GM12872 (cell line): ENCODE measurements at regions not wholly inside any gene's neighbourhood (a gene's known extent, or its start where the extent isn't known, plus 50 kb on each side); places are given as distances from the start of the nearest gene placed in this dataset.

Experiments
- CTCF ChIP-seq: IDR thresholded peaks from 3 replicates; pipeline ENCODE4 v1.5.1; 2011; ENCODE audit warnings: low read depth, mild to moderate bottlenecking, low read length, moderate library complexity; ENCODE audit not compliant: insufficient read depth

- TF ChIP-seq CTCF: no peak
Measured at GRCh38 chr5:35304291-35304690, 74.0 kb upstream of the PRLR start.

- TF ChIP-seq CTCF: no peak
Measured at GRCh38 chr5:35303152-35303551, 72.9 kb upstream of the PRLR start.

GRCh38 chr5:35302544-35302943 is 72.3 kb upstream of the PRLR start:
- no peak for TF ChIP-seq CTCF

- TF ChIP-seq CTCF: no peak
Measured at GRCh38 chr5:35297755-35298154, 67.5 kb upstream of the PRLR start.

- TF ChIP-seq CTCF: no peak
Measured at GRCh38 chr5:35294976-35295375, 64.7 kb upstream of the PRLR start.

- no peak for TF ChIP-seq CTCF
Measured at GRCh38 chr5:35294017-35294416, 63.7 kb upstream of the PRLR start.

- TF ChIP-seq CTCF: no peak
Measured at GRCh38 chr5:35285435-35285834, 55.1 kb upstream of the PRLR start.

GRCh38 chr5:35285011-35285410 is 54.7 kb upstream of the PRLR start:
- TF ChIP-seq CTCF: no peak
